ENCODE measurements at regions not wholly inside any gene's neighbourhood (a gene's known extent, or its start where the extent isn't known, plus 50 kb on each side); places are given as distances from the start of the nearest gene placed in this dataset.
"Not testable (repeated sequence)": the region's sequence is repeated elsewhere in the genome, so short reads cannot be mapped to it uniquely, and the experiment has no call there.

DNA sequence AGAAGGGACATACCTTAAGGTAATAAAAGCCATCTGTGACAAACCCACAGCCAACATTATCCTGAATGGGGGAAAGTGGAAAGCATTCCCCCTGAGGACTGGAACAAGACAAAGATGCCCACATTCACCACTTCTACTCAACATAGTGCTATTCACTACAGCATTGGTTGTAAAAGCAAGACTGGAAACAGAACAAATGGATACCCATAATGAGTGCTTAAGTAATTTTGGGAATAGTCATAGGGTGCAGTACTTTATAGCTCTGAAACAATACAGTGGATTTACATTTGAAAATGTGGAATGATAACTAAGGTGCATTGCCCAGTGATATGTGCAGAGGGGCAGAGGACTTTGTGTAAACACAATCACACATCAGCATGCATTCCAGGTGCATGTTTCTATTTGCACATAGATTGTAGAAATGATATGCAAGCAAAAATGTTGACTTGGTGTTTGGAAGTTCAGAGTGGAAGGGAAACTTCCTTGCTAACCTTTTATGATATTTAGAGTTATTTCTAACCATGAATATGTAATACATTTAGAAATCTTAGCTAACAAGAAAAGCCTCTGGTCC lies 112.3 kb downstream of the IGLL1 start:
- no peak for DNase-seq (ENCODE audit: extremely low spot score)
- Histone ChIP-seq H3K4me3 (ENCODE audit: low read depth, low read length) (no peak overlapping the region), H3K4me1 (ENCODE audit: insufficient read depth) (no peaks in the 10 kb centered on the region), H3K36me3 (ENCODE audit: insufficient read depth) (no peaks in the 10 kb centered on the region), H3K27ac (ENCODE audit: low read depth) (no peak overlapping the region)

DNA sequence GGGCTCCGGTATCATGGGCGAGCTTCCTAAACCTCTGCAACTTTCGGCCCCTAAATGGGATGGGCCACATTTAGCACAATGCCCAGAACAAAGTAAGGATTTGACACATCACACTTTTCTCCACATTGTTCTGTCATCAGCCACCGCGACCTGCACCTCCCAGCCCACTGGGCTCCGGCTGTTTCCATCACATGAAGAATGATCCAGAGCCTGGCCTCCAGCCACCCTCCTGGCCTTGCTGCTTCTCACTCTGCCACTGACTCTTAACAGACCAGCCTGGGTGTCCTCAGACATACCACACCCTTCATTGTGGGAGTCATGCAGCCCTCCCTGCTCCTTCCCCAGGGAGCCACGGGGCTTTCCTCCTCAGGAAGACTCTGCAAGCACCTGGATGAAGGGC lies 113.7 kb downstream of the IGLL1 start:
- 91% methylated on average over 7 of the region's 7 CpGs for WGBS
- Histone ChIP-seq H3K4me3 (ENCODE audit: low read depth, low read length) (no peak overlapping the region), H3K4me1 (ENCODE audit: insufficient read depth) (no peaks in the 10 kb centered on the region), H3K36me3 (ENCODE audit: insufficient read depth) (no peaks in the 10 kb centered on the region), H3K27ac (ENCODE audit: low read depth) (no peak overlapping the region)
- no peak for DNase-seq (ENCODE audit: extremely low spot score)

DNA sequence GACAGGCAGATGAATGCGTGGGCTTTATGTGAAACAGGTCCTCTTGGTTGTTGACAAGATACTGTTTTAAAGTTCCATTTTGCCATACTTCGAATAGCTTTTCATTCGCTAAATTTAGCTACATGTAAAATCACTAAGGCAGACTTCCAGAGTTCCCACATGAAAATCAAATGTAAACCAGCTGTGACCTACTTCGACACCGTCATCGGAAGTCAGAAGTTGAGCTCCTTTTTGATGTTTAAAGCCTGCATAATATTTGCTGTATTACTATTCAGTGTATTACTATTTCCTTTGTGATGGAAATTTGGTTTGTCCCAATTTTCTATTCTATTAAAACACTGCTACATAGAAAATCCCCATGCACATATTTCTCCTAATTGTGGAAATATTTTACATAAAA lies 115.3 kb downstream of the IGLL1 start:
- H3K36me3 ChIP-seq (ENCODE audit: insufficient read depth); H3K4me3 ChIP-seq (ENCODE audit: low read depth, low read length); H3K4me1 ChIP-seq (ENCODE audit: insufficient read depth); H3K27ac ChIP-seq (ENCODE audit: low read depth); DNase-seq (ENCODE audit: extremely low spot score): not testable (repeated sequence)
- 28% methylated on average over 6 of the region's 6 CpGs for WGBS

DNA sequence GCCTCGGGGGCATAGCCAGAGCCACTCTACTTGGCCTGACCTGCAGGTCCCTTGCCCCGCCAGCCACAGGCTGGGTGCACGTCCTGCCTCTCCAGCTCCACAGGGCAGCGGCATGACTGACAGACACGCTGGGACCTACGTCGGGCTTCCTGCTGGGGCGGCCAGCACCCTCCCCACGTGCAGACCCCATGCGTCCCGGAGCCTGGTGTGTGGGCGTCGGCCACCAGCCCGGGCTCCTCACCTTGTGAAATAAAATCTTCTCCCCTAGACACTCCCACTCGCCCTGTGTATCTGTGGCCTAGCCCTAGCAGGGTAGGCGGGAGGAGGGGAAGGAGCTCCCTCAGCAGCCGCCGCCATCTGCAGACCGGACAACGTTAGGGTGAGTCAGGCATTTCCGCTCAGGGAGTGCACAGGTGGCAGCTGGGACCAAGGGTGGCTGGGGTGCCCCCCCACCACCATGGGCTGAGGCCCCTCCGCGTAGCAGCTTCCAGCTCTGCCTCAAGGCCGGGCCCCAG lies 119.5 kb downstream of the IGLL1 start:
- H3K4me1 ChIP-seq (ENCODE audit: insufficient read depth), result not testable (repeated sequence)
- WGBS, result 77% methylated on average over 24 of the region's 24 CpGs

DNA sequence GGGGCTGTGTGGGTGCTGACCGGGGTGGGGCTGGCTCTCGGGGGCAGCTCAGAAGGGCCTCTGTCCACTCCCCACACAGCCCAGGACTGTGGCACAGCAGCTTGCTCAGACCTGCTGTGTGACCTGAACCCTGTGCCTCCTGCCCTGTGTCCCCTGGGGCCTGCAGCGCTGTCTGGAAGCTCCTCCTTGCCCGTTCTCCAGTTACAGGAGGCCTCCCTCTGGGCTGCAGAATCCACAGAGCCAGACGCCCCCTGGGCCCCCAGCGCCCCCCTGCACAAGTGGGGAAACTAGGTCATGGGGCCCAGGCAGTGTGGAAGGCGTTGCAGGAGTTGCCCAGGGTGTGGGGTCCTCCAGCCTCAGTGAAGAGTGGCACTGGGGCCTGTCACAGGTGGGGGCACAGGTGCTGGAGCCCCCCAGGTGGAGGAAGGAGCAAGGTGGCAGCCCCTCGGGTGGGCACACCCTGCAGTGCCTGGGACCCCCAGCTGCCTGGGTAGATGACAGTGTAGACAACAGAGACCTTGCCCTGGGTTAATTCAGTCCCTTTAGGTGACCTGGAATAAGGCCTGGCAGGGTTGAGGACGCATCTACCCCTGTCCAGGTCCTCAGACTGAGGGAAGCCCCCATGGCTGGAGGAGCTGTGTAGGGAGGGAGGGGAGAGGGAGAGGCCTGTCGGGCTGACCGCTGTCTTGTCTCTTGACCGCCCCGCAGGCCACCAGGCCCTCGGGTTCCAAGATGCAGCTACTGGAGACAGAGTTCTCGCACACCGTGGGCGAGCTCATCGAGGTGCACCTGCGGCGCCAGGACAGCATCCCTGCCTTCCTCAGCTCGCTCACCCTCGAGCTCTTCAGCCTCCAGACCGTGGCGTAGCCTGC lies 120.2 kb downstream of the IGLL1 start:
- not testable (repeated sequence) for H3K36me3 ChIP-seq (ENCODE audit: insufficient read depth); H3K4me1 ChIP-seq (ENCODE audit: insufficient read depth); H3K4me3 ChIP-seq (ENCODE audit: low read depth, low read length); H3K27ac ChIP-seq (ENCODE audit: low read depth); DNase-seq (ENCODE audit: extremely low spot score)
- 80% methylated on average over 24 of the region's 24 CpGs for WGBS

More for the DNA sequence above, 119.5 kb downstream of the IGLL1 start:
- not testable (repeated sequence) for DNase-seq (ENCODE audit: extremely low spot score); H3K4me3 ChIP-seq (ENCODE audit: low read depth, low read length); H3K36me3 ChIP-seq (ENCODE audit: insufficient read depth); H3K27ac ChIP-seq (ENCODE audit: low read depth)

DNA sequence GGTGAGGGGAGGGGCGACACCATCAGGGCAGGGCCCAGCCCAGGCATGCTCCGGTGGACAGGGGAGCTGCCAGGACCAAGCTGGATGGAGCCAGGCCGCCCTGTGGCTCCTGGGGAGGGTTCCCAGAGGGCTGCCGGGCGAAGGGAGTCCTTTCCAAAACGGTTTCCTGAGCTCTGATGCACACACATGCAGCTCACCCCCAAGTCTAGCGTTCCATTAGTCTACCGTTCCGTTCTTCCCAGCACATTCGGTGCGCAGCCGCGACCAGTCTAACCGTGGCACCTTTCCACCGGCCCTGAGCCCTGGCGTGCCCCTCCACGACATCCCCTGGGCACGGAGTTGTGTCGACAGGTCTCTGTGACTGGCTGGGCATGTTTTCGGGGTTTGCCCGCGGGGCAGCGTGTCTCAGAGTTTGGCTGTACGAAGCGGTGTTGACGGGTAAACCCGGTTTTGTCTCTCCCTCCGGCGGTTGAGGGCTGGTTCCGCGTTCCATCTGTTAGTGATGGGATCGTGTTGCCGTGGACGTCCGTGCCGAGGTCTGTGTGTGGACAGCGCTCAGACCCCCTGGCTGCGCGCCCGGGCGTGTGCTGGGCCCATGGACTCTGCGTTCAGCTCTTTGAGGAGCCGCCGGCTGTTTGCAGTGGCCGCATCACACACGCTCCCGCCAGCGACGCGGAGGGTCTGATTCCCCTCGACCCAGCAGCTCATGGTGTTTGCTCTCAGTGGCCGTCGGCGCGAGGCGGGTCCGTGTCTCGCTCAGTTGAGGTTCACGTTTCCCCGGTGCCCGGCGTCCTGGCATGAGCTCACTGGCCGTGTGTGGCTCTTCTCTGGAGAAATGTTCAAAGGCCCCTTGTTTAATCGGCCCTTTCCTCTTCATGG lies 121.2 kb downstream of the IGLL1 start:
- no peak for DNase-seq (ENCODE audit: extremely low spot score)
- no peak overlapping the region for H3K27ac ChIP-seq (ENCODE audit: low read depth)
- WGBS, result 94% methylated on average over 64 of the region's 64 CpGs
- no peaks in the 10 kb centered on the region for H3K36me3 ChIP-seq (ENCODE audit: insufficient read depth)
- H3K4me3 ChIP-seq (ENCODE audit: low read depth, low read length), result no peak overlapping the region
- H3K4me1 ChIP-seq (ENCODE audit: insufficient read depth), result no peaks in the 10 kb centered on the region

DNA sequence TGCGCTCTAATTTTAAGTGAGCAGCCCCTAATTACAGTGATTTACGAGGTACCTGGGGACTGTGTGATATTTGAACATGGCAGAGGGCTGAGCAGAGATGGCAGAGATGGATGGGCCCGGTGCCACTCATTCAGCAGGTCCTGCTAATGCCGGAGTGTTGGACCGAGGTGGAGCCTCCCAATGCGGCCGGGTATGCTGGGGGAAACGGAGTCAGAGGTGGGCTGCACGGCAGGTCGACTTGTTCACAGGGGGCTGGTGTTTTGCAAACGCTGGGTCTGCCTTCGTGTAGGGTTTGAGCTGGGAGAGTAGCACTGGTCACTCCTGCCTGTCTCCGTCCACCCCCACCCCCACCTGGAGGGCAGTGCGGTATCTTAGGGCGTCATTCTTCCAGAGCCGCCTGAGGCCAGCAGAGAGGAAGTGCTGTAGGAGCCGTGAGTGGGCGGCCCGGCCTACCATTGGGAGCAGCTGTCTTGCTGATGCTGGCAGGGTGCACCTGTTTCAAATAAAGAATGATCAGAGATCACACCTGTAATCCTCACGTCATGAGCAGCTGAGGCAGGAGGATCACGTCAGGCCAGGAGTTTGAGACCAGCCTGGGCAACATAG lies 122.6 kb downstream of the IGLL1 start:
- 83% methylated on average over 21 of the region's 21 CpGs for WGBS
- no peak overlapping the region for H3K27ac ChIP-seq (ENCODE audit: low read depth)
- no peak for DNase-seq (ENCODE audit: extremely low spot score)

DNA sequence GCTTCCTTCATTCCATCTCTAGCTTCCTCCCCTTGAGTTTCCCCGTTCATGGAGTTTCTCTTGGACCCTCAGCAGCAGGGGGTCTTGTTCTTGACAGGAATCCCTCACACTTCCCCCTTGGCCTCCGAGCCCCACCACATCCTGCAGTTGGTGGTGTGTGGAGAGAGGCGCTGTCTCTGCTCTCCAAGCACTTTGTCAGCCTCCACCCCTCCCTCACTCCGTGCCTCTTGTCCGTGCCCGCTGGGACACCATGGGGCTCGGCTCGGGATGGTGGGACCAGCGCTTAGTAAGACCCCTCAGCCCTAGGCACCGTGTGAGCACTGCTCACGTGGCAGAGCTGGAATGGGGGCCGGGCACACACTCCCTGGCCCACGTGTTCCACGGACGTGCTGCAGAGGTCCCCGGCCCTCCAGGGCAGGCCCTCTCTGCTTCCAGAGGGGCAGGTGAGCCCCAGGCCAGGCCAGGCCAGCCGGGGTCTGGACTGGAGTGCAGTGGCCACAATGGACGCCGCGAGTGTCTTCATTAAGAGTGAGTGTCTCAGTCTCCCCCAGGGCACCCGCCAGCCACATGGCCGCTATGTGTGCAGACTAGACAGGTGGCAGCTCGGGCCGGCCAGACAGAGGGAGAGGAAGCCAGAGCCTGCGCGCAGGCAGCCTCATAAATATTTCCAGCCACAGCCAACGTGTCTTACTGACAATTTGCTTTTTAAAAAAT lies 123.3 kb downstream of the IGLL1 start:
- DNase-seq (ENCODE audit: extremely low spot score); H3K4me3 ChIP-seq (ENCODE audit: low read depth, low read length); H3K27ac ChIP-seq (ENCODE audit: low read depth); H3K36me3 ChIP-seq (ENCODE audit: insufficient read depth); H3K4me1 ChIP-seq (ENCODE audit: insufficient read depth): not testable (repeated sequence)
- WGBS, result 60% methylated on average over 27 of the region's 27 CpGs

More for the DNA sequence above, 122.6 kb downstream of the IGLL1 start:
- no peaks in the 10 kb centered on the region for H3K4me1 ChIP-seq (ENCODE audit: insufficient read depth)
- no peaks in the 10 kb centered on the region for H3K36me3 ChIP-seq (ENCODE audit: insufficient read depth)
- no peak overlapping the region for H3K4me3 ChIP-seq (ENCODE audit: low read depth, low read length)

DNA sequence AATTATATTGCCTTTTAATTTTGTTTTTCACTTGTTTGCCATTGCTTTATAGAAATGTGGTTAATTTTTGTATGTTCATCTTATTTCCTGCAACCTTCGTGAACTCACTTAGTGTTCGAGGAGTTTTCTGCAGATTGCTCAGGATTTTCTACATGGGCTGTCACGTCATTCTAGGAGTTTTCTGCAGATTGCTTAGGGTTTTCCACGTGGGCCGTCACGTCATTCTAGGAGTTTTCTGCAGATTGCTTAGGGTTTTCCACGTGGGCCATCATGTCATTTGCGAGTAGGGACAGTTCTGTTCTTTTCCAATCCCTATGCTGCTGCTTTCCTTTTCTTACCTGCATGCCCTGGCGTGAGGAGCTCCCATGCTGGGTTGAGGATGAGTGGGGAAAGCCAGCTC lies 125.7 kb downstream of the IGLL1 start:
- 80% methylated on average over 9 of the region's 9 CpGs for WGBS
- not testable (repeated sequence) for DNase-seq (ENCODE audit: extremely low spot score); H3K4me1 ChIP-seq (ENCODE audit: insufficient read depth)

DNA sequence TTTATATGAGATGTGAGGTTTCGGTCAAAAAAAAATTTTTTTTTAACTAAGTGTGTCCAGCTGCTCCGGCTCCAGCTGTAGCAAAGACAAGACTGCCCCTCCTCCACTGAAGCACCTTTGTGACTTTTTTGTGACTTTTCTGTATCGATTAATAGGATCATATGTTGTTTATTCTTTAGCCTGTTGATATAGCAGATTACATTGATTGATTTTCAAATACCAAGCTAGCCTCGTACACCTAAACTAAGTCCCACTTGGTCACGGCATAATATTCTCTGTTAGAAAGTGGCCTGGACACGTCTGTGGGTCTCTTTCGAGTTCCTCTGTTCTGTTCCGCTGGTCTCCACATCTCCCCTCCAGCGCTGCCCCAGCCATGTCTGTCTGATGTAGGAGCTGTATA lies 126.8 kb downstream of the IGLL1 start:
- WGBS, result 83% methylated on average over 9 of the region's 9 CpGs
- no peaks in the 10 kb centered on the region for H3K36me3 ChIP-seq (ENCODE audit: insufficient read depth)
- no peak overlapping the region for H3K27ac ChIP-seq (ENCODE audit: low read depth)
- H3K4me1 ChIP-seq (ENCODE audit: insufficient read depth), result no peaks in the 10 kb centered on the region
- no peak for DNase-seq (ENCODE audit: extremely low spot score)
- no peak overlapping the region for H3K4me3 ChIP-seq (ENCODE audit: low read depth, low read length)

More for the DNA sequence above, 125.7 kb downstream of the IGLL1 start:
- H3K27ac ChIP-seq (ENCODE audit: low read depth); H3K36me3 ChIP-seq (ENCODE audit: insufficient read depth); H3K4me3 ChIP-seq (ENCODE audit: low read depth, low read length): not testable (repeated sequence)

DNA sequence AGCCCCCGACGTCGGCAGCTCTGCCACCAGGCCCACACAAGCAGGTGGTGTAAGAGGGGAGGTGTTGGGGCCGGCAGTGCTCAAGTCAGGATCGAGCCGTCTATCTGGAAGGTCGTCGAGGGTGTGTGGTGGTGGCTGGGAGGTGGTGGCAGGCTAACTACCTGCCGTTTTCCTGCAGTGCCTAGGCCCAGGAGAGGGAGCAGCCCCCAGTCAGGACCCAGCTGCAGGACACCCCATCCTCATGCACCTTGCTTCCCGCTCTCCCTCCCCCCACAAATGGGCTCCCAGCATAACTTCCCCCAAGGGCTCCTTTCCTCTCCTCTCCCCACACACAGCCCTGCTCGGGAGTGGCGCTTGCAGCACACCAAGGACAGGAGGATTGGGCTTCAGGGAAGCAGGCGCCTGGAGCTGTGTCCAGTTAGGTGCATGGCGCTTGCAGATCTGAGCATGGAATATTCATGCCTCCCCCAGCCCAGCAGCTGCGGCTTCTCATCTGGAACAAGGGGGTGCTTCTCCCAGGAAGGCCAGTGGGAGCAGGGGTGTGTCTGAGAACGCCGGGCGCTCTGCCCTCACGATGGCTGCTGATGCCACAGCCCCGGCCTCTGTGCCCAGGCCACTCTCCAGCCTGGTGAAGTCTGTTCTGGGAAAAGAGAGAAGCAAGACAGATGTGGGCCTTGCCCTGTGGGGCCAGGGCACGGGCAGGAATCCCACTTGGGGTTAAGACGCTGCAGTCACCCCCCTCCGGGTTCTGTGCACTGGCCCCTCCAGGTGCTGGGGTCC lies 127.7 kb downstream of the IGLL1 start:
- 77% methylated on average over 23 of the region's 23 CpGs for WGBS
- Histone ChIP-seq H3K27ac (ENCODE audit: low read depth) (no peak overlapping the region), H3K36me3 (ENCODE audit: insufficient read depth) (no peaks in the 10 kb centered on the region), H3K4me3 (ENCODE audit: low read depth, low read length) (no peak overlapping the region), H3K4me1 (ENCODE audit: insufficient read depth) (no peaks in the 10 kb centered on the region)
- no peak for DNase-seq (ENCODE audit: extremely low spot score)

DNA sequence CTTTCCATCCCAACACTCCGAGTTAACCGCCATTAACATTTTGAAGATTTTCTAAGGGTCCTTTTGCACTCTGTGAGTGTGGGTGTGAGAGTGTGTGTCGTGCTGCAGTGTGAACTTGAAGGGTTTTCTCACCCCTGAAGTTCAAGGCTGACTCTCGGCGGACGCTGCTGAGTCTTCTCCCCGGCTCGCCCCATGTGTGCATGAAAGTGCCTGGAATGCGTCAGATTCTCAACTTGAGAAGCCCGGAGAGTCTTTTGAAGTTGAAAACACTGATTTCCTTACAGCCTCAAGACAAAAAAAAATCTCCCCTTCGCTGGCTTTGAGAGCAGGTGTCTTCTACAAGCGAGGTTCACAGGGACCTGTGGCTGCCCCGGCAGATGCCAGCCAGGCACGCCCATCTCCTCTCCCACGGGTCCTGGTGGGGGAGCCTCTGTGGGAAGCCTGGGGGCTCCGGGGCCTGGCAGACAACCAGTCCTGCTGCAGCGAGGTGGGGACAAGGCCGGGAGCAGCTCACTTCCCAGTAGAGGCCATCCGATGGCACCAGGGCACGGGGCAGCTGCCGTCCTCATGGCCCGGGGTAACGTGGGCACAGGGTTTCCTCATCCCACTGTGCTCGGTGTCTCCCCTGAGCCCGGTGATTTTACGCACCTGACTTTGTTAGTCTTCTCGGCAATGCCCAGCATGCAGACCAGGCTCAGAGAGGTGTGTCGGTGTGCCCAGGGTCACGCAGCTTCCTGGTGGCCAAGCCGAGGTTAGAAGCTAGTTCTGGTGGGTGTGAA lies 128.4 kb downstream of the IGLL1 start:
- H3K4me1 ChIP-seq (ENCODE audit: insufficient read depth); H3K27ac ChIP-seq (ENCODE audit: low read depth); H3K4me3 ChIP-seq (ENCODE audit: low read depth, low read length); DNase-seq (ENCODE audit: extremely low spot score); H3K36me3 ChIP-seq (ENCODE audit: insufficient read depth): not testable (repeated sequence)
- 65% methylated on average over 30 of the region's 30 CpGs for WGBS
